SH-SY5Y (cell line): ENCODE measurements at regions not wholly inside any gene's neighbourhood (a gene's known extent, or its start where the extent isn't known, plus 50 kb on each side); places are given as distances from the start of the nearest gene placed in this dataset.

Experiments used
- GATA2 ChIP-seq: IDR thresholded peaks from 2 replicates; pipeline ENCODE4 v1.6.1; 2011; ENCODE audit warnings: mild to moderate bottlenecking, low read depth, low read length
- GATA3 ChIP-seq: IDR thresholded peaks from 2 replicates; pipeline ENCODE4 v1.6.1; 2011; ENCODE audit warnings: low read depth, mild to moderate bottlenecking, low read length, moderate library complexity

DNA sequence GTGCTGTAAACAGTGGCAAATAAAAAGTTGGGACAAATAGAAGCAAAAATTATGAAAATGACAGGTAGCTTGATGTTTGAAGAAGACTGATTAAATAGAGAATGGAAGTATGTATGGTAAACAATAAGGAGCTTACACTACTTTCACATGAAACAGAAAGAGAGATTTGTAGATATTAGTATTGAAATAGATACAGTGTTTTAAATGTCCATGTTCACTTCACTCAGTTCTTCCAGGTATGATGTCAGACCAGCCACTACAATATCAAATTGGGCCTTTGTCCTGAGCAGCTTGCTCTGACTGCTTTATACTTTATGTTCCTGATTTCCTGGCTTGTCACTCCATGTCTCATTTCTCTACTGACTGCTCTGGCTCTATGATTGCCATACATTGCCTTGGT, 107.5 kb downstream of the CENPW start:
- no peak for TF ChIP-seq GATA2
- no peak for TF ChIP-seq GATA3
